ENCODE measurements at regions not wholly inside any gene's neighbourhood (a gene's known extent, or its start where the extent isn't known, plus 50 kb on each side); places are given as distances from the start of the nearest gene placed in this dataset.

- TF ChIP-seq, protein P1, sequence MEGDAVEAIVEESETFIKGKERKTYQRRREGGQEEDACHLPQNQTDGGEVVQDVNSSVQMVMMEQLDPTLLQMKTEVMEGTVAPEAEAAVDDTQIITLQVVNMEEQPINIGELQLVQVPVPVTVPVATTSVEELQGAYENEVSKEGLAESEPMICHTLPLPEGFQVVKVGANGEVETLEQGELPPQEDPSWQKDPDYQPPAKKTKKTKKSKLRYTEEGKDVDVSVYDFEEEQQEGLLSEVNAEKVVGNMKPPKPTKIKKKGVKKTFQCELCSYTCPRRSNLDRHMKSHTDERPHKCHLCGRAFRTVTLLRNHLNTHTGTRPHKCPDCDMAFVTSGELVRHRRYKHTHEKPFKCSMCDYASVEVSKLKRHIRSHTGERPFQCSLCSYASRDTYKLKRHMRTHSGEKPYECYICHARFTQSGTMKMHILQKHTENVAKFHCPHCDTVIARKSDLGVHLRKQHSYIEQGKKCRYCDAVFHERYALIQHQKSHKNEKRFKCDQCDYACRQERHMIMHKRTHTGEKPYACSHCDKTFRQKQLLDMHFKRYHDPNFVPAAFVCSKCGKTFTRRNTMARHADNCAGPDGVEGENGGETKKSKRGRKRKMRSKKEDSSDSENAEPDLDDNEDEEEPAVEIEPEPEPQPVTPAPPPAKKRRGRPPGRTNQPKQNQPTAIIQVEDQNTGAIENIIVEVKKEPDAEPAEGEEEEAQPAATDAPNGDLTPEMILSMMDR (IDR thresholded peaks at IDR 0.05): no peak
- no peak for TF ChIP-seq POLR2A (IDR thresholded peaks at IDR 0.05)
Observed at GRCh38 chr13:40056898-40057619, 401.6 kb downstream of the COG6 start.

Data from Peyer's patch (tissue), 4 donors.